SH-SY5Y (cell line): ENCODE measurements at regions not wholly inside any gene's neighbourhood (a gene's known extent, or its start where the extent isn't known, plus 50 kb on each side); places are given as distances from the start of the nearest gene placed in this dataset.

Source experiments
- GATA2 ChIP-seq: IDR thresholded peaks from 2 replicates; pipeline ENCODE4 v1.6.1; 2011; ENCODE audit warnings: mild to moderate bottlenecking, low read depth, low read length
- GATA3 ChIP-seq: IDR thresholded peaks from 2 replicates; pipeline ENCODE4 v1.6.1; 2011; ENCODE audit warnings: low read depth, mild to moderate bottlenecking, low read length, moderate library complexity

- TF ChIP-seq GATA3 (no peak), GATA2 (no peak)
These were observed 223.7 kb upstream of the TSHZ3 start for GRCh38 chr19:31572976-31573298.
